Astrocyte of the cerebellum (primary cell): ENCODE measurements at regions not wholly inside any gene's neighbourhood (a gene's known extent, or its start where the extent isn't known, plus 50 kb on each side); places are given as distances from the start of the nearest gene placed in this dataset.
A peak's percentile ranks its signal among the peaks of the same experiment; 100 is the strongest.
"Not testable (repeated sequence)": the region's sequence is repeated elsewhere in the genome, so short reads cannot be mapped to it uniquely, and the experiment has no call there.

ENCODE experiments used
- DNase-seq: peaks from one replicate; pipeline ENCODE4 v3.0.0-alpha.2; 2011; ENCODE audit warnings: low read depth
- H3K4me3 ChIP-seq: 2 replicates; pipeline ENCODE4 v1.5.1; 2011; ENCODE audit warnings: mild to moderate bottlenecking, low read depth, low read length, moderate library complexity
- in situ Hi-C: cut with HindIII; loops from 2 replicates; pipeline ENCODE4 v1.10.0; 2017; ENCODE audit warnings: low sequenced_read_pairs
- TF ChIP-seq, protein P1 (sequence below): IDR thresholded peaks from 2 replicates; pipeline ENCODE4 v1.5.1; 2012; ENCODE audit warnings: low read length, low read depth, moderate library complexity, mild to moderate bottlenecking; ENCODE audit errors: missing control alignments

DNA sequence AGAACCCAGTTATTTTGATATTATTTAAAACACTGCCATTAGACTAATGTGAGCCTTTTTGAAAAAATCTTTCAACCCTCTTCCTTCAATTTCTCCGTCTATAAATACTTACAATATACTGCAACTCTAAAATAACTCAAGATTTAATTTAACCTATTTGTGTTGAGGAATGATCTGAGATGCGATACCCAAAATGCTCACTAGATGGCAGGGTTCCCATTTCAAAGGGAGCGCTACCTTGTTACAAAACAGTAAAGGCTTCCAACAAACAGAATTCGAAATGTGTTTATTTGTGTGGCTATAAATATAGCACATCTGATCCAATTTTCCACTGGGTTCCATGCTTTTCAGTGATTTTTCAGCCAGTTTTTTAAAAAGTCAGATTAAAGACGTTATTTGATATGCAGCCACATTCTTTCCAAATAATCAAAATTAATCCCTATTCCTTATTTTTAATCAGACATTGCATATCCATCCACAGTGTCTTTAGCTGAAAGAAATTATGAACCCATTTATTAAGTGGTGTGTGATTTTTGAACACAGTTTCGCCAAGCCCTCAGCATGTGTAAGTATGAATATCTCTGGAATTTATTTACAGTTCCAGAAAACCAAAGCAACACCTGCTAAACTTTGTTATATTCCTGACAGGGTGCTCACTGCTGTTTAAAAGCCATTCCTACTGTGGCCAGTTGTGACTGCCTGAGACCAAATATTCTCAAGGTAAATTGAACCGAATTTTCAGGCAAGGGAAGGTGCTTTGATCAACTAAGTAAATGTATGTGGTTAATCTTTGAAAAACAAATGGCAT, 668.0 kb upstream of the LCORL start:
- in situ Hi-C loops: no loop called here
- H3K4me3 ChIP-seq: no peak overlapping the region
- peak; percentile 70 for DNase-seq
- TF ChIP-seq, protein P1, sequence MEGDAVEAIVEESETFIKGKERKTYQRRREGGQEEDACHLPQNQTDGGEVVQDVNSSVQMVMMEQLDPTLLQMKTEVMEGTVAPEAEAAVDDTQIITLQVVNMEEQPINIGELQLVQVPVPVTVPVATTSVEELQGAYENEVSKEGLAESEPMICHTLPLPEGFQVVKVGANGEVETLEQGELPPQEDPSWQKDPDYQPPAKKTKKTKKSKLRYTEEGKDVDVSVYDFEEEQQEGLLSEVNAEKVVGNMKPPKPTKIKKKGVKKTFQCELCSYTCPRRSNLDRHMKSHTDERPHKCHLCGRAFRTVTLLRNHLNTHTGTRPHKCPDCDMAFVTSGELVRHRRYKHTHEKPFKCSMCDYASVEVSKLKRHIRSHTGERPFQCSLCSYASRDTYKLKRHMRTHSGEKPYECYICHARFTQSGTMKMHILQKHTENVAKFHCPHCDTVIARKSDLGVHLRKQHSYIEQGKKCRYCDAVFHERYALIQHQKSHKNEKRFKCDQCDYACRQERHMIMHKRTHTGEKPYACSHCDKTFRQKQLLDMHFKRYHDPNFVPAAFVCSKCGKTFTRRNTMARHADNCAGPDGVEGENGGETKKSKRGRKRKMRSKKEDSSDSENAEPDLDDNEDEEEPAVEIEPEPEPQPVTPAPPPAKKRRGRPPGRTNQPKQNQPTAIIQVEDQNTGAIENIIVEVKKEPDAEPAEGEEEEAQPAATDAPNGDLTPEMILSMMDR: peak; percentile 83

DNA sequence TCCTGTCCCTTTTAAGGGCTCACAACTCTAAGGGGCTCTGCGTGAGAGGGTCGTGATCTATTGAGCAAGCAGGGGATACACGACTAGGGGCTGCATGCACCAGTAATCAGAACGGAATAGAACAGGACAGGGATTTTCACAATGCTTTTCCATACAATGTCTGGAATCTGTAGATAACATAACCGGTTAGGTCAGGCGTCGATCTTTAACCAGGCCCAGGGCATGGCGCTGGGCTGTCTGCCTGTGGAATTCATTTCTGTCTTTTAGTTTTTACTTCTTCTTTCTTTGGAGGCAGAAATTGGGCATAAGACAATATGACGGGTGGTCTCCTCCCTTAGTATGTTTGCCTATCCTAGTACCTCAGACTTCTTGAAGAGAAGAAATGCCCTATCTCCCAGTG, 666.8 kb upstream of the LCORL start:
- in situ Hi-C loops, H3K4me3 ChIP-seq, DNase-seq: not testable (repeated sequence)

DNA sequence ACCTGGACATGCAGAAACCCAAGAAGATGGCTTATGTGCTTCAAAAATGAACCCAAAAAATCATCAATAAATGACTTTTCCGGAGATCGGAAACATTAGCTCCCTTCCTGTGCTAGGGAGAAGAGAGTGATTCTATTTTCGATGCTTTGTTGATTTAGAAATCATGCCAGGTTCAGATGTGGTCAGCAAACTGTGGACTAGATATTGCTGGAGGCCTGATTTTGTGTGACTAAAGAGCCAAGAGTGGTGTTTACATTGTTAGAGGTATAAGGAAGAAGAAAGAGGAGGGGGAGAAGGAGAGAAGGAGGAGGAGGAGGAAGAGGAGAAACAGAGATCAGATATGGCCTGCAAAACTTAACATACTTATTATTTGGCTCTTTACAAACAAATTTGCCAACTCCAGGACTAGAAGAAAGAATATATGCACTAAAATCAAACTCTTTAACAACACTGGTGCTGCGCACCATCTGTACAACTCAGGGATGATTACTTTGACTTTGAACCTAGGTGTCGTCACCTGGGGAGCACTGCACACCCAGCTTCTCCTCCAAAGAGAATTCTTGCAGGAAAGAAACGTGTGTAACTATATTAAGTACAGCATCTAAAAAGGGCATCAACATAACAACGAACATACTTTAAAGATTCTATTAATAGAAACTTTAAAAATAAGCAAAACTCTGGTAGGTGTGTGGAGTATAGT, 664.9 kb upstream of the LCORL start:
- no peak overlapping the region for H3K4me3 ChIP-seq
- in situ Hi-C loops: no loop called here
- peak; percentile 9 for DNase-seq
- TF ChIP-seq, protein P1: no peak

DNA sequence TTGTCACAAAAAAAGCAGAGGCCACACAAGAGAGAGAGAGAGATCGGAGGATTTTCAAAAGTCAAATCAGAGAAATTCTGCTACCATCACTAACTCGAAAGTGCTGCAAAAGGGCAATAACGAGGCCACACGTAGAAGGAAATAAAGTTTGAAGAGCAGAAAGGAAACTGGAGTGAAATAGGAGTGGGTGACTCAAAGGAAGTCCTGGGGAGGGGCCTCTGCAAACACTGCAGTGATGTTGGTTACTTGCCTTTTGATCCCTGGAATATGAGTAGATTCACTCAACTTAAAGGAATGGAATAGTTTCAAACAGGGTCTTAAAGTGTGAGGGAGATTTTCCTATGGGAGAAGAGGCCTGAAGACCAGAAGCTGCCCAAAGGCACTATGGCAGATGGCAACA, 663.4 kb upstream of the LCORL start:
- TF ChIP-seq, protein P1: no peak
- H3K4me3 ChIP-seq: no peak overlapping the region
- in situ Hi-C loops: no loop called here

DNA sequence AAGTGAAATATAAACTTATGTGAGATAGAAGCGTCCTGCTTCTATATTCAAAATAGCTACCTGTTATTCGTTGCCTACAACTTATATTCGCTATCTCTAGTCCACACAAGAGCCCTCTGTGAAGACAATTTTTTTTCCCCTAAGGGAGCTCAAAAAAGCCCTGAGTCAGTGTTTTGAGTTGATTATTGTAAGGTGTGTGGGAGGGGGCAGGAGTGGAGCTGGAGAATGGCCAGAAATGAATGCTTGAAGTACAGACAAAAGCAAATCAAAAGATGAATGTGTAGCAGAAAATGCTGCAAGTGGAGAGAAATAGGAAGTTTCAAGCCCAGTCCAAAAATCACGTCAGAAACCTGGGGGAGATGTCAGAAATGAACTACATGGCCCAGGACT, 655.0 kb upstream of the LCORL start:
- TF ChIP-seq, protein P1: no peak
- in situ Hi-C loops: no loop called here
- no peak overlapping the region for H3K4me3 ChIP-seq
- no peak for DNase-seq

More for the DNA sequence above, 663.4 kb upstream of the LCORL start:
- no peak for DNase-seq

DNA sequence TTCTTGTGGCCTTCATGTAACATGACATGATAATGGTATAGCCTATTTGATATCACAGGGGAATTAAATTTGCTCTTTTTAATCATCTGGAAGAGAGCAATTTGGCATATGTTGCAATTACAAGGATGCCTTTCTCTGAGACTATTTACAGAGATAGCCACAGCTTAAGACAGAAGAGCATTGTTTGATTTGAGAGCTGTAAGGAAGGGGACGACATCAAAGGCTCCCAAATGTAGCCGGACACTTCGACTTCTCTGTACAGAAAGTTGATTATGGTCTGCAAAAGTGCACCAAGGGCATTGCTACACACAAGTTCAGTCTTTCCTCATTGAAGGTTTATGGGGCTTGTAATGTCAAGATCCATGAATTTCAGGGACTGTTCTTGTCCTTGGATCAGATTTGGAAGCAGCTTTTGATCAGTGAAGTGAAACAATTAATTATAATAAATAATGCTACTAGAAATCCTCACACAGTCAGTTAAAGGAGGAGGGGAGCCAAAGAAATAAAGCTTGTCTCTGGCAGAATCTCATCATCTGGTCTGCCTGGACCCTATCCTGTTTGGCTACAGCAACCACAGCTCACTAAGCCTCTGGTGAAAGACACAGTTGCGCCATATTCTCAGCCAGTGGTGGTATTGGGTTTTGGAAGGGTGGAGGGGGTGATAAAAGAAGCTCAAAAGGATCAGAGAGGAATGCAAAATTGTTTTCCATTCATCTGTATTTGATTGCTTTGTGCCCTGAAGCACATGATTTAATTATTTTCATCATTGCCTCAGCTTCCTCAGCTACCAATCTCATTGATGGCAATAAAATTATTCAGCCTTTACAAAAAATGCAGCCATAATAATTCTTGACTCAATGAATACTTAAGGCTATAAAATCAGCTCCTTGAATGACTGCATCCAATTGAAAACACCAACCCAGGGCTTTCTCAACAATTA, 654.3 kb upstream of the LCORL start:
- TF ChIP-seq, protein P1: no peak
- in situ Hi-C loops: no loop called here
- no peak for DNase-seq
- no peak overlapping the region for H3K4me3 ChIP-seq
